CD4-positive, alpha-beta memory T cell (primary cell): ENCODE measurements at regions not wholly inside any gene's neighbourhood (a gene's known extent, or its start where the extent isn't known, plus 50 kb on each side); places are given as distances from the start of the nearest gene placed in this dataset.

ENCODE experiments used
- CTCF ChIA-PET: fragments of 350-600 bp; sonication (Branson Sonifier 250); formaldehyde crosslinking; loops from one replicate; lab custom pipeline; 2021; ENCODE audit warnings: inconsistent platforms; ENCODE audit not compliant: partially characterized antibody; lab: Charles Lee
- POLR2A ChIA-PET: fragments of 350-600 bp; sonication (Branson Sonifier 250); formaldehyde crosslinking; loops from one replicate; lab custom pipeline; 2021; ENCODE audit not compliant: partially characterized antibody; lab: Charles Lee
- DNase-seq, 5 donors: peaks; one replicate each; pipeline versions ENCODE4 v3.0.0 to v3.0.0-alpha.2; 2020 to 2022; ENCODE audit warnings: mixed read lengths in 1 of 5
- H3K27ac ChIP-seq: one replicate; pipeline ENCODE4 v1.7.0; 2013; ENCODE audit warnings: low read depth, low read length
- H3K27me3 ChIP-seq: 2 replicates; pipeline ENCODE4 v1.7.0; 2013; ENCODE audit warnings: mild to moderate bottlenecking, low read length, moderate library complexity; ENCODE audit not compliant: insufficient read depth
- H3K36me3 ChIP-seq: 2 replicates; pipeline ENCODE4 v1.7.0; 2013; ENCODE audit warnings: mild to moderate bottlenecking, low read length, moderate library complexity; ENCODE audit not compliant: insufficient read depth
- H3K4me1 ChIP-seq: 2 replicates; pipeline ENCODE4 v1.7.0; 2013; ENCODE audit warnings: mild to moderate bottlenecking, low read length, moderate library complexity; ENCODE audit not compliant: insufficient read depth
- H3K4me3 ChIP-seq, 2 donors: one replicate each; pipeline ENCODE4 v1.7.0; 2013; ENCODE audit warnings: low read length in 2 of 2, mild to moderate bottlenecking in 1 of 2
- H3K9me3 ChIP-seq, 2 donors: one replicate each; pipeline ENCODE4 v1.7.0; 2013; ENCODE audit warnings: low read length in 2 of 2, control low read depth in 1 of 2; ENCODE audit not compliant: control insufficient read depth in 1 of 2
- H3K27ac Mint-ChIP-seq, 7 donors: one replicate each; pipeline ENCODE4 v1.8.0; 2020 to 2021; ENCODE audit warnings: mixed read lengths in 7 of 7, mild to moderate bottlenecking in 6 of 7, inconsistent platforms in 3 of 7, moderate library complexity in 3 of 7
- H3K27me3 Mint-ChIP-seq, 2 donors: one replicate each; pipeline ENCODE4 v1.8.0; 2020 to 2021; ENCODE audit warnings: mixed read lengths in 2 of 2
- H3K36me3 Mint-ChIP-seq, 2 donors: one replicate each; pipeline ENCODE4 v1.8.0; 2020 to 2021; ENCODE audit warnings: mixed read lengths in 2 of 2, inconsistent platforms in 1 of 2, mild to moderate bottlenecking in 1 of 2
- H3K4me1 Mint-ChIP-seq, 4 donors: one replicate each; pipeline ENCODE4 v1.8.0; 2020 to 2021; ENCODE audit warnings: mixed read lengths in 4 of 4, mild to moderate bottlenecking in 1 of 4
- H3K4me3 Mint-ChIP-seq, 8 donors: one replicate each; pipeline ENCODE4 v1.8.0; 2020 to 2021; ENCODE audit warnings: mixed read lengths in 8 of 8, mild to moderate bottlenecking in 7 of 8, moderate library complexity in 6 of 8, inconsistent platforms in 3 of 8
- H3K9me3 Mint-ChIP-seq, 8 donors: one replicate each; pipeline ENCODE4 v1.8.0; 2020 to 2021; ENCODE audit warnings: mixed read lengths in 8 of 8, mild to moderate bottlenecking in 5 of 8, inconsistent platforms in 3 of 8, moderate library complexity in 1 of 8
- intact Hi-C: fragments of 100-400 bp; cut with micrococcal nuclease; formaldehyde crosslinking; loops from one replicate; pipeline ENCODE4 v1.15.1; 2023

- intact Hi-C loops, result no loop called here
- Mint-ChIP-seq H3K9me3 (peaks cover 0 to 18% (median 5%) of the 10 kb centered on the region in 8 donors), H3K27me3 (peaks cover 0 to 2% of the 10 kb centered on the region in 2 donors), H3K27ac (no peak overlapping the region), H3K36me3 (peaks cover 0 to 2% of the 10 kb centered on the region in 2 donors), H3K4me1 (no peaks in the 10 kb centered on the region), H3K4me3 (no peak overlapping the region)
- Histone ChIP-seq H3K9me3 (no peaks in the 10 kb centered on the region), H3K4me1 (no peaks in the 10 kb centered on the region), H3K4me3 (no peak overlapping the region), H3K27me3 (no peaks in the 10 kb centered on the region), H3K27ac (no peak overlapping the region), H3K36me3 (no peaks in the 10 kb centered on the region)
- DNase-seq, result no peak
- ChIA-PET POLR2A (no interaction called here), CTCF (no interaction called here)
Measured at GRCh38 chr2:103876611-103877010, 977.3 kb upstream of the POU3F3 start.

GRCh38 chr2:103879101-103879500 is 974.8 kb upstream of the POU3F3 start:
- no peaks in the 10 kb centered on the region for H3K4me1 ChIP-seq
- Mint-ChIP-seq H3K36me3 (peaks cover 0 to 2% of the 10 kb centered on the region in 2 donors), H3K27me3 (peaks cover 0 to 2% of the 10 kb centered on the region in 2 donors), H3K4me3 (no peak overlapping the region), H3K27ac (no peak overlapping the region), H3K4me1 (no peaks in the 10 kb centered on the region), H3K9me3 (peaks cover 0 to 16% (median 8%) of the 10 kb centered on the region in 8 donors)
- no peak overlapping the region for H3K27ac ChIP-seq
- H3K9me3 ChIP-seq, result no peaks in the 10 kb centered on the region
- DNase-seq, result no peak
- no peaks in the 10 kb centered on the region for H3K36me3 ChIP-seq
- CTCF ChIA-PET, result no interaction called here
- H3K27me3 ChIP-seq, result no peaks in the 10 kb centered on the region
- no peak overlapping the region for H3K4me3 ChIP-seq
- POLR2A ChIA-PET, result no interaction called here
- intact Hi-C loops, result no loop called here

DNA sequence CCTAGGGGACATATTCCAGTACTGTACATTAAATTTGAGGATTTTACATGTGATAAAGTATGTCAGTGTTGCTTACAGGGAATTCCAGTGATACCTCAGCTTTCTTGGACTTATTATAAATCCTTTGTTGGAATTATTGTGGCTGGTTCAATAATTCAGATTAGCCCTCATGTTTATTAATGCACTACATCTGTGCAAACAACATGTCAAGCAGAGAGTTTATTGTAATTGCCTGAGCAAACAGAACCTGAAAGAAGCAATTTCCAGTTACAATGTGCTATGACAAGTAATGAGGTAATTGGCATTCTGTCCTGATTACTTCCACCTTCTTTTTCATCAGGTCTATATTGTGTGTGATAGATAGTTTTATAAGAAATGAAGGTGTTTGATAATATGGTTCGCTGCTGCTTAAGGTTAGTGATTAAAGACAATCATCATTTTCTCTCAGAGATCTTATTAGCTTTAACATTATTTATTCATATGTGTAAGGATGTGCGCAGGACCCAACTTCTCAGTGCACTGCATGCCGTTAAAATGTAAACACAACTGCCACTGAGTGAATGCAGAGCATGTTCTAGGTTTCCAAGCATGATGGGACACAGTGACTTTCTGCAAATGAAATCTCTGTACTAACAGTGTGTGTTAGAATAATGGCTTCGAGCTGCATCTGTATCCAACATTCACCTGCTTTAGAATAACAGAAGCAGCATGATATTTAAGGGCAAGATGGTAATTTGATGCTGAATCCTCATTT is 973.7 kb upstream of the POU3F3 start:
- Histone ChIP-seq H3K9me3 (no peaks in the 10 kb centered on the region), H3K27me3 (no peaks in the 10 kb centered on the region), H3K4me3 (no peak overlapping the region), H3K4me1 (no peaks in the 10 kb centered on the region), H3K27ac (no peak overlapping the region), H3K36me3 (no peaks in the 10 kb centered on the region)
- ChIA-PET CTCF (no interaction called here), POLR2A (no interaction called here)
- Mint-ChIP-seq H3K27ac (no peak overlapping the region), H3K9me3 (peaks cover 0 to 16% (median 5%) of the 10 kb centered on the region in 8 donors), H3K36me3 (peaks cover 0 to under 1% of the 10 kb centered on the region in 2 donors), H3K27me3 (no peaks in the 10 kb centered on the region), H3K4me3 (no peak overlapping the region), H3K4me1 (no peaks in the 10 kb centered on the region)
- no peak for DNase-seq
- intact Hi-C loops, result no loop called here

DNA sequence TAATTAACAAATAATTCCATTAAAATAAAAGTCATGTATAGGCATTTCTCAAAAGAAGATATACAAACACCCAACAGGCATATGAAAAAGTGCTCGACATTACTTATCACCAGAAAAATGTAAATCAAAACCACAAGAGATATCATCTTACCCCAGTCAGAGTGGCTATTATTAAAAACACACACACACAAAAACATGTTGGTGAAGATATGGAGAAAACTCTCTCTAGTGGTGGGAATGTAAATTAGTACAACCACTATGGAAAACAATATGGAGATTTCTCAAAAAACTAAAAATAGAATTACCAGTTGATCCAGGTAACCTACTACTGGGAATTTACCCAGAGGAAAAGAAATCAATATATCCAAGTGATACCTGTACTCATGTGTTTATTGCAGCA is 966.3 kb upstream of the POU3F3 start:
- POLR2A ChIA-PET, result no interaction called here
- Mint-ChIP-seq H3K27ac (no peak overlapping the region), H3K27me3 (no peaks in the 10 kb centered on the region), H3K4me1 (no peaks in the 10 kb centered on the region), H3K4me3 (no peak overlapping the region), H3K9me3 (peaks cover 3 to 21% (median 12%) of the 10 kb centered on the region in 8 donors), H3K36me3 (no peaks in the 10 kb centered on the region)
- Histone ChIP-seq H3K9me3 (no peaks in the 10 kb centered on the region), H3K4me1 (no peaks in the 10 kb centered on the region), H3K27ac (no peak overlapping the region), H3K27me3 (no peaks in the 10 kb centered on the region), H3K36me3 (no peaks in the 10 kb centered on the region), H3K4me3 (no peak overlapping the region)
- intact Hi-C loops, result no loop called here
- DNase-seq, result no peak
- CTCF ChIA-PET, result no interaction called here

DNA sequence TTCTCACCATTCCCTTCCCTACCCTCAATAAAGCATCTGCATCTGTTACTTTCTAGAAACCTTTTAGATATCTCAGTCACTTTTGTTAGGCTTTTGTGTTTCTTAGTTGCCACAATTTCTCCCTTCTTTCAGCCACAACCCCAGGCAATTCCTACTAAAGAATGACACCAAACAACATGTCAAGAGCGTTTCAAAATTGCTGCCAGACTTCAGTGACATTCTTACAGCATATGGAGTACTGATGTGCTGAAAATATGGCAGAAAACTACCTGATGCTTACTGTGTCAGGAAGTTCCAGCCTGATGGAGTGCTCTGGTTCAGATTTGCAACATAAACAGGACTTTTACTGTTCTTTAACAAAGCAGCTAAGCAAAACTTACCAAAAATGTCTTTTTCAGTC is 957.7 kb upstream of the POU3F3 start:
- no peaks in the 10 kb centered on the region for H3K27me3 Mint-ChIP-seq
- H3K36me3 Mint-ChIP-seq, result no peaks in the 10 kb centered on the region
- no peaks in the 10 kb centered on the region for H3K4me1 Mint-ChIP-seq
- Histone ChIP-seq H3K9me3 (no peaks in the 10 kb centered on the region), H3K36me3 (no peaks in the 10 kb centered on the region), H3K4me3 (no peak overlapping the region), H3K4me1 (no peaks in the 10 kb centered on the region), H3K27ac (no peak overlapping the region), H3K27me3 (no peaks in the 10 kb centered on the region)
- POLR2A ChIA-PET, result no interaction called here
- intact Hi-C loops, result no loop called here
- H3K27ac Mint-ChIP-seq, result no peak overlapping the region
- CTCF ChIA-PET, result no interaction called here
- no peak overlapping the region for H3K4me3 Mint-ChIP-seq
- DNase-seq, result no peak
- peaks cover 0 to 12% (median 5%) of the 10 kb centered on the region in 8 donors for H3K9me3 Mint-ChIP-seq

- DNase-seq, result no peak
- Histone ChIP-seq H3K36me3 (no peaks in the 10 kb centered on the region), H3K9me3 (no peaks in the 10 kb centered on the region), H3K27ac (no peak overlapping the region), H3K27me3 (no peaks in the 10 kb centered on the region), H3K4me3 (no peak overlapping the region), H3K4me1 (no peaks in the 10 kb centered on the region)
- Mint-ChIP-seq H3K4me3 (no peak overlapping the region), H3K27ac (no peak overlapping the region), H3K9me3 (peaks cover 0 to 19% (median 4%) of the 10 kb centered on the region in 8 donors), H3K27me3 (no peaks in the 10 kb centered on the region), H3K36me3 (no peaks in the 10 kb centered on the region), H3K4me1 (no peaks in the 10 kb centered on the region)
- ChIA-PET POLR2A (no interaction called here), CTCF (no interaction called here)
- intact Hi-C loops, result no loop called here
Measured at GRCh38 chr2:103898561-103898960, 955.4 kb upstream of the POU3F3 start.

- POLR2A ChIA-PET, result no interaction called here
- CTCF ChIA-PET, result no interaction called here
- peaks cover 2 to 20% (median 5%) of the 10 kb centered on the region in 8 donors for H3K9me3 Mint-ChIP-seq
Measured at GRCh38 chr2:103902347-103902746, 951.6 kb upstream of the POU3F3 start.

More at GRCh38 chr2:103902347-103902746, 951.6 kb upstream of the POU3F3 start:
- Histone ChIP-seq H3K4me3 (no peak overlapping the region), H3K4me1 (no peaks in the 10 kb centered on the region), H3K27ac (no peak overlapping the region), H3K27me3 (no peaks in the 10 kb centered on the region), H3K36me3 (no peaks in the 10 kb centered on the region), H3K9me3 (no peaks in the 10 kb centered on the region)
- Mint-ChIP-seq H3K27me3 (no peaks in the 10 kb centered on the region), H3K4me3 (no peak overlapping the region), H3K27ac (no peak overlapping the region), H3K4me1 (no peaks in the 10 kb centered on the region), H3K36me3 (no peaks in the 10 kb centered on the region)
- DNase-seq, result no peak
- intact Hi-C loops, result no loop called here
